Hepatocyte (in vitro differentiated cells): ENCODE measurements at regions not wholly inside any gene's neighbourhood (a gene's known extent, or its start where the extent isn't known, plus 50 kb on each side); places are given as distances from the start of the nearest gene placed in this dataset.

Experiments
- EZH2 ChIP-seq: fragments of 200-600 bp; sonication (generic); IDR thresholded peaks from 2 replicates; pipeline ENCODE4 v1.6.1; 2016; ENCODE audit warnings: antibody characterized with exemption, mild to moderate bottlenecking, borderline replicate concordance
- TF ChIP-seq, protein P1 (sequence below): fragments of 200-600 bp; sonication (generic); IDR thresholded peaks from 2 replicates; pipeline ENCODE4 v1.5.1; 2016; ENCODE audit warnings: antibody characterized with exemption, mild to moderate bottlenecking; ENCODE audit not compliant: poor library complexity

GRCh38 chr4:77433418-77433733, 172.2 kb upstream of the CXCL13 start:
- TF ChIP-seq, protein P1, sequence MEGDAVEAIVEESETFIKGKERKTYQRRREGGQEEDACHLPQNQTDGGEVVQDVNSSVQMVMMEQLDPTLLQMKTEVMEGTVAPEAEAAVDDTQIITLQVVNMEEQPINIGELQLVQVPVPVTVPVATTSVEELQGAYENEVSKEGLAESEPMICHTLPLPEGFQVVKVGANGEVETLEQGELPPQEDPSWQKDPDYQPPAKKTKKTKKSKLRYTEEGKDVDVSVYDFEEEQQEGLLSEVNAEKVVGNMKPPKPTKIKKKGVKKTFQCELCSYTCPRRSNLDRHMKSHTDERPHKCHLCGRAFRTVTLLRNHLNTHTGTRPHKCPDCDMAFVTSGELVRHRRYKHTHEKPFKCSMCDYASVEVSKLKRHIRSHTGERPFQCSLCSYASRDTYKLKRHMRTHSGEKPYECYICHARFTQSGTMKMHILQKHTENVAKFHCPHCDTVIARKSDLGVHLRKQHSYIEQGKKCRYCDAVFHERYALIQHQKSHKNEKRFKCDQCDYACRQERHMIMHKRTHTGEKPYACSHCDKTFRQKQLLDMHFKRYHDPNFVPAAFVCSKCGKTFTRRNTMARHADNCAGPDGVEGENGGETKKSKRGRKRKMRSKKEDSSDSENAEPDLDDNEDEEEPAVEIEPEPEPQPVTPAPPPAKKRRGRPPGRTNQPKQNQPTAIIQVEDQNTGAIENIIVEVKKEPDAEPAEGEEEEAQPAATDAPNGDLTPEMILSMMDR = peak; percentile 68
- no peak for TF ChIP-seq EZH2
